ENCODE measurements at regions not wholly inside any gene's neighbourhood (a gene's known extent, or its start where the extent isn't known, plus 50 kb on each side); places are given as distances from the start of the nearest gene placed in this dataset.

DNA sequence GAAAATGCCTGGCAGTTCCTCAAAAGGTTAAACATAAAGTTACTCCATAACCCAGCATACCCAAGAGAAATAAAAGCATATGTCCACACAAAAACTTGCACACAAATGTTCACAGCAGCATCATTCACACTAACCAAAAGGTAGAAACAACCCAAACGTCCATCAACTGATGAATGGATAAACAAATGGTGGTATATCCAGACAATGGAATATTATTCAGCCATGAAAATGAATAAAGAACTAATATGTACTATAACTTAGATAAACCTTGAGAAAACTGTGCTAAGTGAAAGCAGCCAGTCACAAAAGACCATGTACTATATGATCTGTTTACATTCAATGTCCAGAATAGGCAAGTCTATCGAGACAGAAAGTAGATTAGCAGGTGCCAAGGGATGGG, 60.4 kb downstream of the CAMK2N1 start:
- POLR2A ChIA-PET, result no interaction called here
- WGBS (ENCODE audit: low lambda C conversion rate), result 32% methylated on average over 2 of the region's 2 CpGs
- Histone ChIP-seq H2AFZ (ENCODE audit: low read depth) (no peak overlapping the region), H3K9ac (no peak overlapping the region), H3K27ac (ENCODE audit: low read depth in 2 of 2, low read length in 1 of 2) (no peak overlapping the region), H3K36me3 (replicated peaks in 1 of 2; ENCODE audit: control insufficient read depth in 1 of 2, insufficient read depth in 2 of 2, low read length in 1 of 2) (no peaks in the 10 kb centered on the region), H3K4me1 (ENCODE audit: control insufficient read depth in 1 of 2, insufficient read depth in 2 of 2, low read depth in 1 of 2, low read length in 1 of 2) (no peaks in the 10 kb centered on the region; a peak in 2 of 4 replicates), H3K79me2 (ENCODE audit: insufficient read depth) (no peaks in the 10 kb centered on the region), H3F3A (replicated peaks; ENCODE audit: insufficient read depth) (peaks cover 10% of the 10 kb centered on the region), H3K9me2 (no peaks in the 10 kb centered on the region), H3K4me3 (ENCODE audit: low read depth in 2 of 2, low read length in 1 of 2) (no peak overlapping the region), H3K9me3 (peaks cover 21% of the 10 kb centered on the region), H3K4me2 (no peak overlapping the region), H4K20me1 (ENCODE audit: insufficient read depth) (no peaks in the 10 kb centered on the region), H3K27me3 (ENCODE audit: insufficient read depth) (no peaks in the 10 kb centered on the region)
- CTCF ChIA-PET, result interaction anchor here (1.1 to 1.3 kb wide), 3 partner anchors 58 to 213 kb away, joined by 3 to 6 read pairs (median 4); no protein-coding TSS in a partner anchor
- no peak for DNase-seq
- TF ChIP-seq, protein P1, sequence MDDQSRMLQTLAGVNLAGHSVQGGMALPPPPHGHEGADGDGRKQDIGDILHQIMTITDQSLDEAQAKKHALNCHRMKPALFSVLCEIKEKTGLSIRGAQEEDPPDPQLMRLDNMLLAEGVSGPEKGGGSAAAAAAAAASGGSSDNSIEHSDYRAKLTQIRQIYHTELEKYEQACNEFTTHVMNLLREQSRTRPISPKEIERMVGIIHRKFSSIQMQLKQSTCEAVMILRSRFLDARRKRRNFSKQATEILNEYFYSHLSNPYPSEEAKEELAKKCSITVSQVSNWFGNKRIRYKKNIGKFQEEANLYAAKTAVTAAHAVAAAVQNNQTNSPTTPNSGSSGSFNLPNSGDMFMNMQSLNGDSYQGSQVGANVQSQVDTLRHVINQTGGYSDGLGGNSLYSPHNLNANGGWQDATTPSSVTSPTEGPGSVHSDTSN (IDR thresholded peaks at IDR 0.05), result no peak
- TF ChIP-seq TEAD4 (IDR thresholded peaks at IDR 0.05; ENCODE audit: borderline replicate concordance, insufficient read depth) (no peak), YY1 (IDR thresholded peaks at IDR 0.05; ENCODE audit: low read depth) (no peak), TCF12 (IDR thresholded peaks at IDR 0.05) (no peak), IRF3 (IDR thresholded peaks at IDR 0.05; ENCODE audit: low read depth, low read length) (no peak), USF1 (IDR thresholded peaks at IDR 0.05; ENCODE audit: borderline replicate concordance, low read depth) (no peak), MEF2A (IDR thresholded peaks at IDR 0.05; ENCODE audit: borderline replicate concordance, low read depth) (no peak), NRF1 (IDR thresholded peaks at IDR 0.05; ENCODE audit: low read depth, low read length) (no peak), SIN3A (IDR thresholded peaks at IDR 0.05; ENCODE audit: borderline replicate concordance, low read depth, low read length) (no peak), POLR2AphosphoS5 (IDR thresholded peaks at IDR 0.05; ENCODE audit: low read depth, low read length) (no peak), EZH2phosphoT487 (IDR thresholded peaks at IDR 0.05; ENCODE audit: borderline replicate concordance, low read depth) (no peak), FOSL2 (IDR thresholded peaks at IDR 0.05; ENCODE audit: borderline replicate concordance, low read depth) (no peak), MAX (IDR thresholded peaks at IDR 0.05; ENCODE audit: low read depth) (no peak), RCOR1 (IDR thresholded peaks at IDR 0.05; ENCODE audit: low read length) (no peak), FOXM1 (IDR thresholded peaks at IDR 0.05; ENCODE audit: low read depth) (no peak), RXRA (IDR thresholded peaks at IDR 0.05; ENCODE audit: borderline replicate concordance, low read depth) (no peak), SMC3 (IDR thresholded peaks at IDR 0.05; ENCODE audit: low read depth, low read length) (no peak)
- TF ChIP-seq, protein P2, sequence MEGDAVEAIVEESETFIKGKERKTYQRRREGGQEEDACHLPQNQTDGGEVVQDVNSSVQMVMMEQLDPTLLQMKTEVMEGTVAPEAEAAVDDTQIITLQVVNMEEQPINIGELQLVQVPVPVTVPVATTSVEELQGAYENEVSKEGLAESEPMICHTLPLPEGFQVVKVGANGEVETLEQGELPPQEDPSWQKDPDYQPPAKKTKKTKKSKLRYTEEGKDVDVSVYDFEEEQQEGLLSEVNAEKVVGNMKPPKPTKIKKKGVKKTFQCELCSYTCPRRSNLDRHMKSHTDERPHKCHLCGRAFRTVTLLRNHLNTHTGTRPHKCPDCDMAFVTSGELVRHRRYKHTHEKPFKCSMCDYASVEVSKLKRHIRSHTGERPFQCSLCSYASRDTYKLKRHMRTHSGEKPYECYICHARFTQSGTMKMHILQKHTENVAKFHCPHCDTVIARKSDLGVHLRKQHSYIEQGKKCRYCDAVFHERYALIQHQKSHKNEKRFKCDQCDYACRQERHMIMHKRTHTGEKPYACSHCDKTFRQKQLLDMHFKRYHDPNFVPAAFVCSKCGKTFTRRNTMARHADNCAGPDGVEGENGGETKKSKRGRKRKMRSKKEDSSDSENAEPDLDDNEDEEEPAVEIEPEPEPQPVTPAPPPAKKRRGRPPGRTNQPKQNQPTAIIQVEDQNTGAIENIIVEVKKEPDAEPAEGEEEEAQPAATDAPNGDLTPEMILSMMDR (IDR thresholded peaks at IDR 0.05), result no peak
